ENCODE measurements at regions not wholly inside any gene's neighbourhood (a gene's known extent, or its start where the extent isn't known, plus 50 kb on each side); places are given as distances from the start of the nearest gene placed in this dataset.

GRCh38 chr3:28841441-28841840 lies 439.4 kb upstream of the RBMS3 start (continued):
- no peak for TF ChIP-seq ZBTB11 (CRISPR knock-in tag; IDR thresholded peaks at IDR 0.05)

- no peak for TF ChIP-seq MYC (IDR thresholded peaks at IDR 0.05; ENCODE audit: insufficient read depth, insufficient read length, insufficient replicate concordance, low read length, severe bottlenecking)
- TF ChIP-seq BRCA1 (IDR thresholded peaks at IDR 0.05; ENCODE audit: low read depth, low read length), result no peak
- TF ChIP-seq RBBP5 (conservative IDR thresholded peaks at IDR 0.05), result no peak
- no peak for TF ChIP-seq ATF7 (IDR thresholded peaks at IDR 0.05; ENCODE audit: low read depth)
- TF ChIP-seq SUZ12 (IDR thresholded peaks at IDR 0.05; ENCODE audit: unreplicated experiment), result no peak
- TF ChIP-seq CBX3 (IDR thresholded peaks at IDR 0.05; ENCODE audit: borderline replicate concordance, low read depth), result no peak
These were observed 436.4 kb upstream of the RBMS3 start for GRCh38 chr3:28844298-28845005.

More at GRCh38 chr3:28844298-28845005, 436.4 kb upstream of the RBMS3 start:
- in situ Hi-C loops (cut with MboI) (no loop called here), intact Hi-C loops (cut with micrococcal nuclease; ENCODE audit: unreplicated experiment) (no loop called here)
- BruUV-seq (replicated peaks), result no TSS peak
- Histone ChIP-seq H3K9ac (ENCODE audit: control insufficient read depth, insufficient read depth, low read length) (no peak overlapping the region), H2AFZ (ENCODE audit: control insufficient read depth, low read depth, low read length) (no peak overlapping the region), H3K27ac (ENCODE audit: control insufficient read depth, insufficient read depth) (no peak overlapping the region), H3K9me3 (replicated peaks; ENCODE audit: control insufficient read depth, insufficient read depth, low read length) (no peaks in the 10 kb centered on the region), H3K27me3 (replicated peaks in 1 of 2; ENCODE audit: control insufficient read depth in 2 of 2, insufficient read depth in 2 of 2, low read length in 1 of 2) (no peaks in the 10 kb centered on the region; a peak in 1 of 4 replicates), H4K20me1 (ENCODE audit: control insufficient read depth, insufficient read depth) (no peaks in the 10 kb centered on the region), H3K4me3 (no peak overlapping the region), H3K36me3 (ENCODE audit: control insufficient read depth in 2 of 2, insufficient read depth in 2 of 2, low read length in 1 of 2) (no peaks in the 10 kb centered on the region), H3K4me2 (ENCODE audit: control insufficient read depth, insufficient read depth) (no peak overlapping the region), H3K79me2 (ENCODE audit: control insufficient read depth, insufficient read depth, low read length) (no peaks in the 10 kb centered on the region), H3K4me1 (ENCODE audit: control insufficient read depth, insufficient read depth, low read length) (peaks cover 4% of the 10 kb centered on the region)
- ChIA-PET CTCF (no interaction called here), SMC1A (ENCODE audit: uncharacterized antibody, unreplicated experiment) (interaction anchor here (0.6 kb wide), 1 partner anchor 1203 kb away, joined by 3 read pairs; no protein-coding TSS in a partner anchor), RAD21 (ENCODE audit: unreplicated experiment) (no interaction called here), POLR2A (no interaction called here)
- no peak for DNase-seq (ENCODE audit: low read depth, low spot score)
- ATAC-seq, result no peak
- no peak for FAIRE-seq
- 55% methylated on average over 11 of the region's 12 CpGs for WGBS (ENCODE audit: insufficient coverage, insufficient replicate concordance, low lambda C conversion rate, missing lambda C conversion rate)

Data from GM12878 (cell line).